OCI-LY7 (cell line): ENCODE measurements at regions not wholly inside any gene's neighbourhood (a gene's known extent, or its start where the extent isn't known, plus 50 kb on each side); places are given as distances from the start of the nearest gene placed in this dataset.

ENCODE experiments used
- CTCF ChIP-seq: fragments of 200-600 bp; sonication (generic); conservative IDR thresholded peaks from 2 replicates; pipeline ENCODE4 v1.5.1; 2014; ENCODE audit warnings: mild to moderate bottlenecking, antibody characterized with exemption, low read length, moderate library complexity, mixed read lengths
- EZH2phosphoT487 ChIP-seq: fragments of 200-600 bp; sonication (generic); IDR thresholded peaks from 2 replicates; pipeline ENCODE4 v1.6.1; 2018; ENCODE audit warnings: low read depth, borderline replicate concordance, mild to moderate bottlenecking, mixed run types, antibody characterized with exemption, low read length, moderate library complexity, mixed read lengths

GRCh38 chr10:91713461-91714072 is 80.7 kb upstream of the PPP1R3C start:
- TF ChIP-seq EZH2phosphoT487 (no peak), CTCF (no peak)
